Peyer's patch (tissue), 4 donors: ENCODE measurements at regions not wholly inside any gene's neighbourhood (a gene's known extent, or its start where the extent isn't known, plus 50 kb on each side); places are given as distances from the start of the nearest gene placed in this dataset.

Source experiments
- CTCF ChIP-seq, 6 experiments: fragments of 450-650 bp in 4 of 6; fragments of 200-600 bp in 2 of 6; sonication (generic) in 1 of 6; IDR thresholded peaks; one replicate each; pipeline ENCODE4 v1.5.1; 2017 to 2019; ENCODE audit warnings: antibody characterized with exemption in 6 of 6, mild to moderate bottlenecking in 3 of 6, moderate library complexity in 1 of 6
- POLR2A ChIP-seq, 2 donors: fragments of 450-650 bp; IDR thresholded peaks; one replicate each; pipeline ENCODE4 v1.5.1; 2017; ENCODE audit warnings: antibody characterized with exemption in 2 of 2, mild to moderate bottlenecking in 2 of 2, moderate library complexity in 2 of 2

GRCh38 chr1:187936667-187937066, 1107.9 kb downstream of the PLA2G4A start:
- no peak for TF ChIP-seq CTCF (IDR thresholded peaks at IDR 0.05)
- no peak for TF ChIP-seq POLR2A (IDR thresholded peaks at IDR 0.05)
